Activated CD8-positive, alpha-beta memory T cell treated with anti-CD3 and anti-CD28 coated beads, Interleukin-2, amount 50 U/mL, for 1 hour (primary cell): ENCODE measurements at regions not wholly inside any gene's neighbourhood (a gene's known extent, or its start where the extent isn't known, plus 50 kb on each side); places are given as distances from the start of the nearest gene placed in this dataset.

Experiments
- DNase-seq: peaks from one replicate; pipeline ENCODE4 v3.0.0-alpha.2; 2020; ENCODE audit errors: extremely low read depth

- DNase-seq = no peak
Observed at GRCh38 chr5:73228052-73228451, 55.1 kb downstream of the TMEM174 start.
